ENCODE measurements at regions not wholly inside any gene's neighbourhood (a gene's known extent, or its start where the extent isn't known, plus 50 kb on each side); places are given as distances from the start of the nearest gene placed in this dataset.

DNA sequence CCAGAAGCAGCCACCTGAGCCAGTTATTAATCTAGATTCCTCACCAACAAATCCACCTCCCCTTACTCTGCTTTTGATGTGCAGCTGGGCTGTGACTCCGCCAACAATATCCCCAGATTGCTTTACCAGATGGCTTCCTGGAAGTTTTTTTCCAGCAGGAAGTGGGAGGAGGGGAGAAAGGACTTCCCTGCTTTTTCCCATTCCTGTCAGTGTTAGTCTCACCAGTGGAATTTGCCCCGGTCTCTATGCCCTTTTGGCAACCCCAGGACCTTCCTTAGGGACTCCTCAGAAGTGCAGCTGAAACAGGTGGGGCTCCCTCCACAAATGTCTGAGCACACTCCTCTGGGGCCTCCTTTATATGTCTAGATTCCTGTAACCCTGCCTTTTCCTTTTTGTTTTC lies 465.2 kb upstream of the IGFBP7 start:
- Histone ChIP-seq H3K9me3 (ENCODE audit: low read length) (no peaks in the 10 kb centered on the region), H3K27ac (ENCODE audit: low read depth, low read length, poor library complexity, severe bottlenecking) (no peak overlapping the region), H3K27me3 (ENCODE audit: insufficient read depth, low read length) (no peaks in the 10 kb centered on the region), H3K4me2 (ENCODE audit: low read length) (no peak overlapping the region), H2AFZ (ENCODE audit: low read length) (no peak overlapping the region), H3K4me3 (ENCODE audit: low read depth, low read length, poor library complexity, severe bottlenecking) (no peak overlapping the region), H4K20me1 (ENCODE audit: insufficient read depth, low read length) (no peaks in the 10 kb centered on the region), H3K9me2 (ENCODE audit: low read depth, low read length) (no peaks in the 10 kb centered on the region), H3K9ac (ENCODE audit: low read length) (no peak overlapping the region), H3K79me2 (ENCODE audit: insufficient read depth, low read length) (no peaks in the 10 kb centered on the region), H3K36me3 (ENCODE audit: insufficient read depth, low read length) (no peaks in the 10 kb centered on the region), H3F3A (ENCODE audit: insufficient read depth, low read length) (no peaks in the 10 kb centered on the region), H3K4me1 (ENCODE audit: insufficient read depth, low read length, severe bottlenecking) (no peaks in the 10 kb centered on the region)
- TF ChIP-seq EZH2 (IDR thresholded peaks at IDR 0.05; ENCODE audit: borderline replicate concordance, low read length) = no peak
- TF ChIP-seq CTCF (IDR thresholded peaks at IDR 0.05; ENCODE audit: low read length) = no peak

DNA sequence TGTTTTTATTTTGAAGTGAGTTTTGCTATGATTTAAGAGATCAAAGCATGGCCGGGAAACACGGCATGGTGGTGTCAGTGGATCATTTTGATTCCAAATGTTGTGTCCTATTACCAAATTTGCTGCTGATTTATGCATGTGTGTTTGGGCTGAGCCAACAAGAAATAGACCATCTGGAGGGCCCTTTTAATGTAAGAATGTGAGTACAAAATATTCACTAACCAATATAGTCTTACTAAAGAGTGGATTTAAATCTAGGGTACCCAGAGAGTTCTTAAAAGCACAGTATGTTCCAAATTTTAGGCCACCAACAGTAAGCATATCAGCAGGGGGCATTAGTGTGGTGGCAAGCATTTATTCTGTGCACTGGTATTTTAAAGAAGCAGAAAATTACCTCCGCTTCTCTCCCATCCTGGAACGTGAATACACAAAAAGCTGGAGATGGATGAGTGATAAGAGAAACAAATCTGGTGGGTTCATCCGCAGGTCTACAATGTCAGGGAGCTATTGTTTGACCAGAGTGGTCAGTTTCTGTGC lies 444.4 kb upstream of the IGFBP7 start:
- H3K79me2 ChIP-seq (ENCODE audit: insufficient read depth, low read length) = no peaks in the 10 kb centered on the region

GRCh38 chr4:57553728-57554127 lies 443.5 kb upstream of the IGFBP7 start:
- Histone ChIP-seq H3K36me3 (ENCODE audit: insufficient read depth, low read length) (no peaks in the 10 kb centered on the region), H3K9ac (ENCODE audit: low read length) (no peak overlapping the region), H3F3A (ENCODE audit: insufficient read depth, low read length) (no peaks in the 10 kb centered on the region), H3K4me1 (ENCODE audit: insufficient read depth, low read length, severe bottlenecking) (no peaks in the 10 kb centered on the region), H4K20me1 (ENCODE audit: insufficient read depth, low read length) (no peaks in the 10 kb centered on the region), H3K9me2 (ENCODE audit: low read depth, low read length) (no peaks in the 10 kb centered on the region), H3K9me3 (ENCODE audit: low read length) (no peaks in the 10 kb centered on the region), H3K4me3 (ENCODE audit: low read depth, low read length, poor library complexity, severe bottlenecking) (no peak overlapping the region), H2AFZ (ENCODE audit: low read length) (no peak overlapping the region), H3K79me2 (ENCODE audit: insufficient read depth, low read length) (no peaks in the 10 kb centered on the region), H3K4me2 (ENCODE audit: low read length) (no peak overlapping the region), H3K27ac (ENCODE audit: low read depth, low read length, poor library complexity, severe bottlenecking) (no peak overlapping the region), H3K27me3 (ENCODE audit: insufficient read depth, low read length) (no peaks in the 10 kb centered on the region)
- TF ChIP-seq EZH2 (IDR thresholded peaks at IDR 0.05; ENCODE audit: borderline replicate concordance, low read length) (no peak), CTCF (IDR thresholded peaks at IDR 0.05; ENCODE audit: low read length) (no peak)

More for the DNA sequence above, 444.4 kb upstream of the IGFBP7 start:
- no peaks in the 10 kb centered on the region for H3K36me3 ChIP-seq (ENCODE audit: insufficient read depth, low read length)
- H3F3A ChIP-seq (ENCODE audit: insufficient read depth, low read length) = no peaks in the 10 kb centered on the region
- H3K4me3 ChIP-seq (ENCODE audit: low read depth, low read length, poor library complexity, severe bottlenecking) = no peak overlapping the region
- H3K27me3 ChIP-seq (ENCODE audit: insufficient read depth, low read length) = no peaks in the 10 kb centered on the region
- H3K9me2 ChIP-seq (ENCODE audit: low read depth, low read length) = no peaks in the 10 kb centered on the region
- H2AFZ ChIP-seq (ENCODE audit: low read length) = no peak overlapping the region
- H3K27ac ChIP-seq (ENCODE audit: low read depth, low read length, poor library complexity, severe bottlenecking) = no peak overlapping the region
- no peaks in the 10 kb centered on the region for H3K4me1 ChIP-seq (ENCODE audit: insufficient read depth, low read length, severe bottlenecking)
- H3K4me2 ChIP-seq (ENCODE audit: low read length) = no peak overlapping the region
- no peaks in the 10 kb centered on the region for H4K20me1 ChIP-seq (ENCODE audit: insufficient read depth, low read length)
- no peak overlapping the region for H3K9ac ChIP-seq (ENCODE audit: low read length)
- TF ChIP-seq EZH2 (IDR thresholded peaks at IDR 0.05; ENCODE audit: borderline replicate concordance, low read length) (no peak), CTCF (IDR thresholded peaks at IDR 0.05; ENCODE audit: low read length) (no peak)
- no peaks in the 10 kb centered on the region for H3K9me3 ChIP-seq (ENCODE audit: low read length)

Data from OCI-LY1 (cell line).